ENCODE measurements at regions not wholly inside any gene's neighbourhood (a gene's known extent, or its start where the extent isn't known, plus 50 kb on each side); places are given as distances from the start of the nearest gene placed in this dataset.

DNA sequence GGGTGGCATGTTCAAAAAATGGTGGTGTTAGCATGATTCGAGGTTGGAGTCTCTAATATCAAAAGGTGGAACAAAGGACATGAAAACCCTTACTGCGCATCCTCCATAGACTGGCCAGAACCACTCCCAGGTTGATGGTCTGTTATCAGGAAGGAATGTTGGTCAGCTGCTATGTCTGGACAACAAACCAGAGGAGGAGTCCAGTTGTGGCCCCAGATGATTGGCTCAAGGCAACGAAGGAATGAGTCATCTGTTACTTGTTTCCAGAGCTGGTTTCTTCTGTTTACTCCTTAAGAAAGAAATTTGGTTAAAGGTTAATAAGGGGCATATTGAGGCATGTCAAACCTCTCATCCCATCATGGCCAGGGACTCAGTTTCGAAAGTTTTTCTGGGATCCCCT lies 56.8 kb upstream of the GRIA4 start:
- DNase-seq = no peak

DNA sequence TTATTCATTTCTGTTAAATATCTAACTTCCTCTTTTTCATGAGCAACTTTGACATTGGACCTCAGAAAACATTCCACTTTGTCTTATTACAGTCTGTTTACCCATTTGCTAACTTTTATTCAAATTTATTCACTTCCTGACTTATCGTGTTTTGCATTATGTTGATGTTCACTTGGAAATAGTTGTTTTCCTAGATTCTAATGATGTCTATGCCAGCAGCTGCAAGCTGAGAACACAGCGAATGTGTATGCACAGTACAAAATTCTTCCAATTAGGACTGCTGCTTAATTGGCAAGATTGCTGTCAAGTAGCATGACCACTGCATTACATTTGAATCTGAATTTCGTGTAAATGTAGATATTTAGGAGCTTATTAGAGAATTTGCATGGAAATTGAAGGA lies 61.5 kb upstream of the GRIA4 start:
- no peak for DNase-seq

DNA sequence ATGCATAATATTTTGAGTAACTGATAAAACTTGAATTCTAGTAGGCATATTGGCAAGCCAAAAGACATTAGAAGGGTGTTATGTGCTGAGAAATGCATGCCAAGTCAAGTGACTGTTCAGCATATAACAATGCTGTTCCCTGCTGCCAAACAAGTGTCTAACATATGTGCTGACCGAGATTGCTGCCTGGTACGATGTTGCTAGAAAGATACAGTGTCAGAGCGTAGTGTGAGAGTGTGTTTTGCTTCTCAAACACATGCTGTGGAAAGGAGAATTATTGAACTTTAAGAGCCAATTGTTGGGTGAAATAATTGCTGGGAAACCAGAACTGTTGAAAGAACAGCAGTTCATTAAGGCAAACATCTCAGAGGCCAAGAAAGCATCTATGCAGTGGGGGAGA lies 71.3 kb upstream of the GRIA4 start:
- DNase-seq = no peak

DNA sequence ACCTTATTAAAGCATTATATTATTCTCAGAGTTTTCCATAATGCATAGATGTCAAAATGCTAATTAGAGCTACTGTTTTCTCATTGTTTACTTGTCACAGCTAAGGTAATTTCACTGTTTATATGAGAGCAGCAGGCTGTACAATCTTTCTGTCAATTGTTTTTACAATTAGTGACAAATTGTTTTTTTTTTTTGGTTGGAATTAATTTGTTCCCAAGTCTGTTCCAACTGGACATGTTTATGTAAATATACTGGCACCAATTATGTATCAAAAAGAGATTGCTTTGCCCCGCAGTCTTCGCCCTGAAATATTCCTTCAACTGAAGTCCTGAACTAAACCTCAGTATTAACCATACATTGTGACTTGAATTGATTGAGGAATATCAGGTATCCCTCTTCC lies 72.3 kb upstream of the GRIA4 start:
- no peak for DNase-seq

DNA sequence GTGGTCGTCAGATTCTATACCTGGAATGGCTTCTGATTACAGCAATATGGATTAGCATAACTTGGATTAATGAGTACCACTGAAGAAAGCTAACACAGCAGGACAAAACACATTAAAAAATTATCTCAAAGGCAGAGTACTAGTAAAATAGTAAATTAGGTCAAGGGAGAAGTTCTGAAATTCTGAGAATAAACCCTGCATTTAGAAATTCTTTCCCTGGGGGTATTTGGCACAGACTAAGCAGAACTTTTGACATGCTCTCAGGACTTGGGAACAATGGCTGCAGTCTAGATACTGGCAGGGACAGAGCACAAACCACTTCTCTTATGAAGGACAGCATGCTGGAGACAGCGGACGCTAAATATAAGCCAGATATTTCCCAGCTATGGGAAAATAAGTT lies 85.6 kb upstream of the GRIA4 start:
- no peak for DNase-seq

DNA sequence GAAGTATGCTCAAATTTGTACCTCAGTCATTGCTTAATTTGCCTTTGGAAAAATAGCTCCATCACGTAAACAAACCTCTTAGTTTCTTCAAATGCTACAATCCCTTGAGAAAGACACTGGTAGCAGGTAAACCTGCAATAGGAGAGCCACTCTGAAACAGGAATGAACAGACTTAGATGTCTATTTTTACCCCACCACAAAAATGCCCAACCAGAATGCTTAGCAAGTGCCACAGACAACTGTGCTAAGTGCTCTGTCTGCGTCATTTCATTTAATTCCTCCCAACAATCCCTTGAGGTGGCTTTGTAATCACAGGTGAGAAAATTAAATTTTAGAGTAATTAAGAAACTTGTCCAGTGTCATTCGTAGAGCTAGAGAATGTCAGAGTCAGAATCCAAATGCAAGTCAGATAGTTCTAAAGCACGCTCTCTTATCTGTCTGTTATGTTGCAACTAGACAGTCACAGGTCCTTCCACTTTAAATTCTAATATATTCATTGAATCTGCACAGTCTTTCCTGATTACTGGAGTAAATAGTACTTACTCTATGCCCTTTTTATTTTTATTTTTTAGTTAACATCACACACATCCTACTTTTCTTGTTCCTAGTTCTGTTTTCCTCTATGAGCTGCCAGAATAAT lies 89.0 kb upstream of the GRIA4 start:
- DNase-seq = no peak

DNA sequence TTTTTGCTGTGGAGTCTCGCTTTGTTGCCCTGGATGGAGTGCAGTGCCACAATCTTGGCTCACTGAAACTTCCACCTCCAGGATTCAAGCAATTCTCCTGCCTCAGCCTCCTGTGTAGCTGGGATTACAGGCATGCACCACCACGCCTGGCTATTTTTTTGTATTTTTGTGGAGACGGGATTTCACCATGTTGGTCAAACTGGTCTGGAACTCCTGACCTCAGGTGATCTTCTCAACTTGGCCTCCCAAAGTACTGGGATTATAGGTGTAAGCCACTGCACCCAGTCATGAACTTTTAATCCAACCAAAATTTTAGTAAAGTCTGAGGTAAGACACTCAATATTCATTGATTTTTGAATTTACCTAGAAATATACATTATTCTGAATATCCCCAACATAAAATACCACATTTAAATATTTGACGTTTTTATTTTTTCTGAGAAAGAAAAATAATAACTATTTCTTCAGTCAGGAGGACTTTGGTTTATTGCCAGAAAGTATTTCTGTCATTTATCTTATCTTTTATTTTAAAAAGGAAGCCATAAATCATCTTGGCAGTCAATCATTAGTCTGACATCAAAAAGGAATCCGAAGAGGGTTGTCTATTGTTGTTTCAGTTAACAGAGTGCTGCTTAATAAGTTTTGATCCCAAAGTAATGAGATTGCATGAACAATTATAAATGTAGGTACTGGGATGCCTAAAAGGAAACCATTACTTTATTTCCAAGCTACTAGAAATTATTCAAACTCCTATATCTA lies 102.2 kb upstream of the GRIA4 start:
- no peak for DNase-seq

DNA sequence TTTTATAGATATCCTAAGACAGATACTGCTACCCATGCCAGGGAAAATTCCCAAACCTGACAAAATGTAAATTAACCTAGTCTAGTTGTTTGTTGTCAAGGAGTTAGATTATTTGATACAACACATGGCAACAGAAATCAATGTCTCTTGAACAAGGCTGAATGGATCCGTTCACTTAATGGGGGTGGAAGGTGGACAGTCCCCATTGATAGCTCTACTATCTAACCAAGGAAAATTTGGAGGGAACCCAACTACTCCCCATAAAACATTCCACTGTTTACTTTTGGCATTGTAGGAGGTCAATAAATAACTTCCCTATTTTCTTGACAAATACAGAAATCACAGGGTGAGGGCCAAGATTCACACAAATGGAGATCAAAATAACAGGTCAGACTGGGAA lies 117.9 kb upstream of the GRIA4 start:
- DNase-seq = no peak

DNA sequence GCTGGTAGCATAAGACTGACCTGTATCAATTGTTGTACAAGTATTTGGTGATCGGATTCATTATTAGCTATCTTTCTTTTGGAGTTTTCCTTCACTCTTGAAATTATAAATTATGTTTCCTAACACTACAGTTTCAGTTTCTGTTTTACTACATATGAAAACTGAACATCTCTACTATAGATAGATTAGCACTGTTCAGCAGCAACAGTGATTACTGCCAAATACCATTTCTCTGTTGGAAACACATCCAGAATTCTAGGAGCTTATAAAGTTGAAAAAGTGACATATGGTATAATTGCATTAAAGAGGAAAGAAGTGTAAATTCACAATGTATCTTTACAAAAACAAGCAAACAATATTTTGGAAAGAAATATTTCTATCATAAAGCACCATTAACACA lies 118.5 kb upstream of the GRIA4 start:
- no peak for DNase-seq

DNA sequence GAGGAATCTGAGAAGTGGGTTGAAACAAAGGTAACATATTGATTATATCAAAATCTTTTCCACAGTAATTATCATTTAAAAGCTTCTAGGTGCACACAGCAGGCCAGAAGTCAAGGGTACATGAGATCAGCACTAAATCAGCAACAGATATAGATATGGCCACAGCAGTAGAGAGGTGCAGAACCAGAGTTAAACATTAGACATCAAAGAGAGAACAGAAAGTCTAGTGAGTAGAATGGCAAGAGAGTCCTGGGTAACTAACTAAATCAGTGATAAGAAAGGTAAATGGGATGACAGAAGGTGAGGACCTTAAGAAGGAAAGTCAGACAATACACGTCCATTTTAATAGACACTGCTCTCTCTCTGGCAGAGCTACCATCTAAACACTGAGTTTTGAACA lies 119.5 kb upstream of the GRIA4 start:
- no peak for DNase-seq

DNA sequence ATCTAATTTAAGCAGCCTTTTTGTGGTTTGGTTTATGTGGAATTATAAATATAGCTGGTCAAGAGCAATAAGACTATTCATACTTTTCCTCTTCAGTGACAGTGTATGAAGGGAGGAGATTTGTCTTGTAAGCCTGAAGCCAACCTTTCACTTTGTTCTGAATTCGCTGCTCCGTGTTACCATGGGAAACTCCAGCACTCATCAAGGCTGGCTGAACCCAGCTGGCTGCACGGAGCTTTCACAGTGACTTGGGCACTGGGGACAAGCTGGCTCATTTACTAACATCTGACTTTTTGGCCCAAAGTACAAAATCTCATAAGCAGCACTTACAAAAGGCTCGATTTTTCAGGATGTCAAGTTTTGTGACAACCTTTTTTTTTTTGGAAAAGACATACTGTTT lies 120.4 kb upstream of the GRIA4 start:
- DNase-seq = no peak

DNA sequence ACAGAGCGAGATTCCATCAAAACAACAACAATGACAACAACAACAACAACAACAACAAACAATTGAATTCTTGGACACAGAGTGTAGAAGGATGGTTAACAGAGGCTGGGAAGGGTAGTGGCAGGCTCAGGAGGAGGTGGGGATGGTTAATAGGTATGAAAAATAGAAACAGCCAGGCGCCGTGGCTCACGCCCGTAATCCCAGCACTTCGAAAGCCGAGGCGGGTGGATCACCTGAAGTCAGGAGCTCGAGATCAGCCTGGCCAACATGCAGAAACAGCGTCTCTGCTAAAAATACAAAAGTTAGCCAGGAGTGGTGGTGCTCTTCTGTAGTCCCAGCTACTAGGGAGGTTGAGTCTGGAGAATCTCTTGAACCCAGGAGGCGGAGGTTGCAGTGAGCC lies 122.9 kb upstream of the GRIA4 start:
- DNase-seq = no peak

DNA sequence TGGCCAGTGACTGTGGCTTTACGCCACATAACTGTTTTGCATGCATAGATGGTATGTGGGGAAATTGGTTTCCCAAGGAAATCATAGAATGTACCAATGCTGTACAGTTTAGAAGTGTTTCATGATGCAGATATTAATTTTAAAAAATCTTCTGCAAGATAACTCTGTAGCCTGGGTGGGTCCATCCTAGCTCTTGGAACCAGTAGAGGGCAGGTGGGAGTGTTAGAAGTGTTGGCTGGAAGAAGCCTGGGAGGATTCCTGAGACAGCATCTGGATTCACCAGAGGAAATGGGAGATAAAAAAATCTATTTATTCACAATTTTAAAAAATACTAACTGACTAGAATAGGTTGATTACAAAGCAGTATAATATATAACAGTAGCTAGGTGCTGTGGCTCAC lies 139.9 kb upstream of the GRIA4 start:
- DNase-seq = no peak

DNA sequence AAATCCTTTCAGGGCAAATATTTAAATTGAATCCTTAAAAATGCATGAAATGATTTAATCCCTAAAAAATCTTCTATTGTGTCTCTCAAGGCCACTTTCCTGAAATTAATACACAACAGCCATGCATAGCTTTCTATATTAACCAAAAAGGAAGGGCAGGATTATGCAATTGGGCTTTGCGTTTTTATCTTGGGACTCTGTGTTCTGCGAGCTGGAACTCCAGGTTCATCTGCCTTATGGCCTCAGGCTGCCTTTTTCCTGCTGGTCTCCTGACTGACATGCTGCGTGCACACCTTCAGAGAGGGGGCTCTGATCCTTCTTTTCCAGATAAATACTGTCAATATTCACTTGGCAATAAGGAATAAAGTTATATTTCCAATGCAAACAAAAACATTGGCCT lies 141.7 kb upstream of the GRIA4 start:
- no peak for DNase-seq

DNA sequence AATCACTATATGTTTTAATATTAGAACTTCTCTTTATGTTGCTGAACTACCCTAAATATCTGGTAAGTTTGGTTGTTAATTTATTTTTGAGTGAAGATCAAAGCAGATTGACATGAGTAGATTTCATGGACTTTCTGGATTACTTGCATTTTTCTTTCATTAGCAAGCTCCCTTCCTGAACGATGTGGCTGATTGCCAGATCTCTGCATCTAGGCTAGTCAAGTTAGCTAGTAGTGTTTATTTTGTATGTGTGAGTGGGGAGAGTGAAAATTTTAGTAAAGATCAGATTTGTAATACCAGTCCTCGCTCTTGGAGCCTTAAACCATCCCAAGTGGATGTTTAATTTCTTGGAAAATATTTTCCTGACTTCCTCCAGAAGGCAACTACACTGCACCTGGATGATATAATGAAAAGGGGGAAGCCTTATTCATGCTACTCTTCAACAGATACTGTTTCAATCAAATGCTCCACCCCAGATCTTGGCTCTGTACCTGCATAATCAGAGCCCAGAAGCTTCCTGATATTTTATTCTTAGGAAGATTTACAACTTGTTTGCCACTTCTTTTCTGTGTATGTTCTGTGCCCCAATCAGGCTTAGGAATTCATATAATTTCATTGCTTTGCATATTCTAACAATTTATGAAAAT lies 143.2 kb upstream of the GRIA4 start:
- no peak for DNase-seq

DNA sequence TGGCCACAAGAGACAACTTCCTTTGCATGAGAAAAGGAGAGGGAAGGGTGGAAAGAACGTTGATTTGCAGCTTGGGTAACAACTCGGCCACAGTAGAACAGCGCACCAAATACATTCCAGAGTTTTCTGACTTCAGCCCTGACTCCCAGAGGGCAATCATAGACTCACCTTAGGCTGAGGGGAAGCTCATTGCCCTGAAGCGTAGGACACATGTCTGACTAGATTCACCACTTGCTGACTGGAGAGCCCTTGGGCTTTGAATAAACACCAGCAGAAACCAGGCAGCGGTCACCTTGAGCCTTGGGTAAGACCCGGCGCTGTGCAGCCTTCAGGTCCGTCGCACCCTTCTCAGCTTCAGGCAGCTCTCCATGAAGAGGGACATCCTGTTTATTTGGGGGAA lies 151.8 kb upstream of the GRIA4 start:
- peak; percentile 45 for DNase-seq

DNA sequence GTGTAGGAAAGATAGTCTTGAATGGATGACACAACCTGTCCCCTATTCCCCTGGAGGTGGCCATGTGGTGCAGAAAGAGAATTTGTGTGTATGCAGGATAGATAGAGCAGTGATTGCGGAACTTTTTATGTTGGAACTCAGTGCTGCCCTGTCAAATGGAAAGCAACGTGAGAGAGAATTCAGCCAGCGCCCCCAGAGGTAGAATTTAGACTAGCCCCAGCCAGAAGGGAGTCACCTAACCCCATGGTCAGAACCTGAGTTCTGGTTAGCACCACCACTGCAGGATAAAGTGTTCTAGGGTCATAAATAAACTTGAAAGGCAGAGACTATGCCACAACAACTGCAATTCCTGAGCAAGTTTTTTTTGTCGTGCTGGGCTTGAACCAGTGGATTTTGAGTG lies 152.9 kb upstream of the GRIA4 start:
- no peak for DNase-seq

DNA sequence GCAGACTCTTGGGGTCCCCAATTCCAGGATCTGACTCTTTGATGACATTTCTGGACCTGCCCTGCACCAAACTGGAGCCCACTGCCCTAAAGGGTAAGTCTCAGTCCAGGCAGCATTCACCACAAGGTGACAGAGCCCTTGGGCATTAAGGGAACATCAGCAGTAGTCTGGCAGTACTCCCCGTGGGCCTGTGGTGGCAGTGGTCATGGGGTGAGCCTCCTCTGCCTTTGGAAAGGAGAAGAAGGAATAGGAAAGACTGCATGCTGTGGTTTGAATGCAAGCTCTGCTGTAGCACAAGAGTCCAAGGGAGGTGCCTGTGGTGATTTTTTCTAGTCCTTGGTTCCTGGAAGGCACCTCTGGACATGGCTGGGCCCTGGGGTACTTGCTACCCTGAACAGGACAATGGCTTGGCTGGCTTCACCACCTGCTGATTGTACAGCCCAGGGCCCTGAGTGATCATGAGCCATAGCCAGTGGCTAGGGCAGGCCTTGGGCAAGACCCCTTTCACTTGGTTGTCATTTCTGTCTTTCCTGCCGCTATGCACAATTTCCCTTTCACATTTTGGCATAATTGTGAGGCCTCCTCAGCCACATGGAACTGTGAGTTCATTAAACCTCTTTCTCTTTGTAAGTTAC lies 160.7 kb upstream of the GRIA4 start:
- no peak for DNase-seq

DNA sequence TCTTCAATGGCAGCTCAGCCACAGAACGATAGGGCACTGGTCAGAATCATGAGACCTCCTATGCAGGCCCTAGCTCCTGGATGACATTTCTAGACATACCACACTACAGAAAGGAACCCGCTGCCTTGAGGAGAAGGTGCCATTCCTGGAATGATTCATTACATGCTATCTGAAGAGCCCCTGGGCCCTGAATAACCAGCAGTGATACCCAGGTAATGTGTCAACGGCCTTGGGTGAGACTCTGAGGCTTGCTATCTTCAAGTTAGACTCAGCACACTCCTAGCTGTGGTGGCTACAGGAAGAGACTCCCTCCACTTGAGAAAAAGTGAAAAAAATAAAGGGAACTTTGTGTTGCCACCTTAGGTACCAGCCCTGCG lies 161.2 kb upstream of the GRIA4 start:
- DNase-seq = no peak

DNA sequence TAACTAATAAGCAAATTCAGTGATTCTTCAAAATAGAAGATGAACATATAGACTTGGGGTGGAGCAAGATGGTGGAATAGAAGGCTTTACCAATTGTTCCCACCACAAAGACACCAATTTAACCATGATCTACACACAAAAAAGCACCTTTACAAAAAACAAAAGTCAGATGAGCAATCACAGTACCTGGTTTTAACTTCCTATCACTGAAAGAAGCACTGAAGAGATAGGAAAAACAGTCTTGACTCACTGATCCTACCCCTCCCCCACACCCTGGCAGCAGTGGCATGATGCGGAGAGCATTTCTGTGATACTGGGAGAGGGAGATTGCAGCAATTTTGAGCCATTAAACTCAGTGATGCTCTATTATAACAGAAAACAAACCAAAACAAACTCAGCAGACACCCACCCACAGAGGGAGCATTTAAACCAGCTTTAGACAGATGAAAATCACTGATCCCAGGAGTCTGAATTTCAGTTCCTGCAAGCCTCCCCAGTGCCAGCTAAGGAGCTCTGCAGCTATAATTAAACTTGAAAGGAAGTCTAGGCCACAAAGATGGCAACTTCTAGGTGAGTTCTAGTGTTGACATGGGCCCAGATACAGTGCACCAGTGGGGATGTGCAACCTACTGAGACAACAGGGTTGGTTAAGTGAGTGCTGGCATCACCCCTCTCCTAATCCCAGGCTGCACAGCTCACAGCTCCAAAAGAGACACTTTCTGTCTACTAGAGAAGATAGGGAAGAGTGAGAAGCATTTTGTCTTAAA lies 161.8 kb upstream of the GRIA4 start:
- DNase-seq = no peak

DNA sequence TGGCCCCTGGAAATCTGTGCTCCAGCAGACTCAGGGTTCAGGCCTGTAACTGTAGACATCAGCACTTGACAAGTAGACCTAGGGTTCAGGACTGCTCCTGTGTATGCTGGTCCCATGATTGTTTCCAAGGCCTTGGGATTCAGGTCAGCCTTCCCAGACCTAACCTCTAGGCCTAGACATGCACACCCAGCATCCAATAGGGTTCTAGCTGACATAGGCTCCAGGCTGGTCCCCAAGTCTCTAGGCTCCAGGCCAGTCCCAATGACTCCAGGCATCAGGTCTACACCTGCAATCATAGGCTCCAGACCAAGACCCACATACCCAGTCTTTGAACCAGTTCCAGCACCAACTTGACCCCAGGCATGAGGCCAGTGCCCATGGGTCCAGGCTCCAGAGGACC lies 166.2 kb upstream of the GRIA4 start:
- DNase-seq = no peak

DNA sequence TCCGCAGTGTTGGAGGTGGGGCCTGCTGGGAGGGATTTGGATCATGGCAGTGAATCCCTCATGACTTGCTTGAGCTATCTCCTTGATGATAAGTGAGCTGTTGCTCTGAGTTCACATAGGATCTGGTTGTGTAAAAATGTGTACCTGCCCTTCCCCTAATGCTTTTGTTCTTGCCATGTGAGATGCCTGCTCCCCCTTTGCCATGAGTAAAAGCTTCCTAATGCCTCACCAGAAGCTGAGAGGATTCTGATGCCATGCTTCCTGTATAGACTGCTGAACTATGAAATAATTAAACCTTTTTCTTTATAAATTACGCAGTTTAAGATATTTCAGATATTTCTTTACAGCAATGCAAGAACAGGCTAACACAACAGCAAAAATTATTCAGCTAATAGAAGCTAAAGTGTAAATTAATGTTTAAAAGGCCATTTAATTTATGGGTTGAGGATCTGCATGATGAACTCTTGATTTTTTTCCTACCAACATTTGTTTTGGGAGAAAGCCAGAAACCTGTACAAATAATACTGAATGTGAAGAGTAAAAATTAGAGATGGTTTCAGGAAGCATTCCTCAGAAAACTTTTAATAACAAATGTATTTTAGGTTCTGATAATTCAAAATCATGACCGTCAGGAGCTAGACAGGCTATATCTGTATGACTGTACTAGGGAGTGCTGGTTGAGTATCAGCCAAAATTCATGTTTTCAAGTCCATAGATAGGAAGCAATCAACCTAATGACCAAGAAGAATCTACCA lies 177.5 kb upstream of the GRIA4 start:
- DNase-seq = no peak

All from NCI-H510A (cell line).